Spleen (tissue), 11 donors: ENCODE measurements at regions not wholly inside any gene's neighbourhood (a gene's known extent, or its start where the extent isn't known, plus 50 kb on each side); places are given as distances from the start of the nearest gene placed in this dataset.
A peak's percentile ranks its signal among the peaks of the same experiment; 100 is the strongest.

Source experiments
- DNase-seq: peaks from one replicate; pipeline ENCODE4 v3.0.0-alpha.2; 2020
- H3K27ac ChIP-seq, 8 donors: fragments of 200-600 bp; sonication (generic) in 7 of 8; 1 replicate in 4 of 8; 2 replicates in 4 of 8; pipeline versions ENCODE4 v1.5.0 to v1.8.0; 2016 to 2021; ENCODE audit warnings: inconsistent platforms in 4 of 8, mild to moderate bottlenecking in 4 of 8, moderate library complexity in 1 of 8
- H3K27me3 ChIP-seq, 7 donors: fragments of 200-600 bp; sonication (generic) in 6 of 7; replicated peaks in 1 of 7; 1 replicate in 4 of 7; 2 replicates in 3 of 7; pipeline versions ENCODE4 v1.5.0 to v1.8.0; 2016 to 2021; ENCODE audit warnings: inconsistent platforms in 3 of 7, mild to moderate bottlenecking in 1 of 7
- H3K36me3 ChIP-seq, 6 donors: fragments of 200-600 bp; sonication (generic) in 5 of 6; 1 replicate in 4 of 6; 2 replicates in 2 of 6; pipeline versions ENCODE4 v1.5.0 to v1.8.0; 2016 to 2021; ENCODE audit warnings: inconsistent platforms in 2 of 6
- H3K4me1 ChIP-seq, 6 donors: fragments of 200-600 bp; sonication (generic) in 5 of 6; 1 replicate in 3 of 6; 2 replicates in 3 of 6; pipeline versions ENCODE4 v1.5.0 to v1.8.0; 2016 to 2021; ENCODE audit warnings: inconsistent platforms in 3 of 6
- H3K4me3 ChIP-seq, 8 donors: fragments of 200-600 bp; sonication (generic) in 7 of 8; 1 replicate in 4 of 8; 2 replicates in 4 of 8; pipeline versions ENCODE4 v1.5.0 to v1.8.0; 2016 to 2021; ENCODE audit warnings: inconsistent platforms in 4 of 8, mild to moderate bottlenecking in 4 of 8, moderate library complexity in 2 of 8
- H3K9me3 ChIP-seq, 8 donors: fragments of 200-600 bp; sonication (generic) in 7 of 8; 1 replicate in 4 of 8; 2 replicates in 4 of 8; pipeline versions ENCODE4 v1.5.0 to v1.8.0; 2016 to 2021; ENCODE audit warnings: inconsistent platforms in 4 of 8
- CTCF ChIP-seq, 11 experiments: fragments of 200-600 bp in 7 of 11; fragments of 450-650 bp in 4 of 11; sonication (generic) in 4 of 11; IDR thresholded peaks in 8 of 11; conservative IDR thresholded peaks in 3 of 11; 1 replicate in 7 of 11; 2 replicates in 4 of 11; pipeline versions ENCODE4 v1.4.0 to v1.8.0; 2016 to 2021; ENCODE audit warnings: antibody characterized with exemption in 11 of 11, inconsistent platforms in 4 of 11, mild to moderate bottlenecking in 1 of 11
- POLR2A ChIP-seq, 3 donors: fragments of 450-650 bp; IDR thresholded peaks; one replicate each; pipeline ENCODE4 v1.5.1; 2017; ENCODE audit warnings: antibody characterized with exemption in 3 of 3, mild to moderate bottlenecking in 1 of 3
- POLR2AphosphoS5 ChIP-seq, 3 donors: sonication (generic); formaldehyde crosslinking; IDR thresholded peaks; one replicate each; pipeline ENCODE4 v1.5.1; 2017; ENCODE audit warnings: antibody characterized with exemption in 3 of 3
- WGBS, 5 donors: extraction: QIAGEN DNeasy Blood & Tissue Kit in 3 of 5; methylation state at CpG; one replicate each; pipeline versions ENCODE4 v1.1.5 to v1.1.7; 2013 to 2018; 5-methylcytosine and 5-hydroxymethylcytosine counted together
- intact Hi-C: fragments of 100-400 bp; cut with DNase I; formaldehyde crosslinking; loops from one replicate; pipeline ENCODE4 v1.15.0; 2023; ENCODE audit warnings: low total_unique reads
- donor health status: healthy with polysubstance abuse.
- donor health status: DM: no; HTN: no; CAD: no; lungs with moderate emphysema.
- donor health status: DM: no; HTN: no; CAD: no.
- donor health status: Bipolar disorder and iron deficiency.
- donor health status: healthy.
- donor health status: DM: no; HTN: no; CAD: no.
- donor health status: DM: yes; HTN: yes; CAD: no.

GRCh38 chr12:116354950-116355783 lies 77.7 kb upstream of the MED13L start:
- WGBS, 5 donors = 59 to 80% (median 67%) methylated on average over 15 of the region's 15 CpGs
- TF ChIP-seq CTCF (IDR thresholded peaks at IDR 0.05 in 8 of 11, conservative IDR thresholded peaks at IDR 0.05 in 3 of 11) = no peak
- TF ChIP-seq POLR2A (IDR thresholded peaks at IDR 0.05) = no peak
- no peak for TF ChIP-seq POLR2AphosphoS5 (IDR thresholded peaks at IDR 0.05)

GRCh38 chr12:116358536-116358892 lies 81.0 kb upstream of the MED13L start:
- WGBS, 5 donors = 40 to 61% (median 52%) methylated on average over 3 of the region's 3 CpGs
- H3K36me3 ChIP-seq = no peaks in the 10 kb centered on the region
- intact Hi-C loops = no loop called here
- DNase-seq = no peak
- peak overlapping the region in 1 of 8 donors; percentile 46 for H3K4me3 ChIP-seq
- H3K27ac ChIP-seq = peak overlapping the region; percentile 57 to 84 (median 80)
- H3K9me3 ChIP-seq = no peaks in the 10 kb centered on the region
- no peak for TF ChIP-seq POLR2AphosphoS5 (IDR thresholded peaks at IDR 0.05)
- TF ChIP-seq CTCF (IDR thresholded peaks at IDR 0.05 in 8 of 11, conservative IDR thresholded peaks at IDR 0.05 in 3 of 11) = no peak
- no peak for TF ChIP-seq POLR2A (IDR thresholded peaks at IDR 0.05)
- no peaks in the 10 kb centered on the region for H3K27me3 ChIP-seq
- H3K4me1 ChIP-seq = peaks cover 15 to 35% (median 26%) of the 10 kb centered on the region in 6 donors

More at GRCh38 chr12:116354950-116355783, 77.7 kb upstream of the MED13L start:
- Histone ChIP-seq H3K27me3 (no peaks in the 10 kb centered on the region), H3K27ac (no peak overlapping the region), H3K9me3 (peaks cover 0 to 7% (median 0%) of the 10 kb centered on the region in 8 donors), H3K36me3 (no peaks in the 10 kb centered on the region), H3K4me3 (no peak overlapping the region), H3K4me1 (peaks cover 14 to 21% (median 16%) of the 10 kb centered on the region in 6 donors)
- intact Hi-C loops = no loop called here
- no peak for DNase-seq

DNA sequence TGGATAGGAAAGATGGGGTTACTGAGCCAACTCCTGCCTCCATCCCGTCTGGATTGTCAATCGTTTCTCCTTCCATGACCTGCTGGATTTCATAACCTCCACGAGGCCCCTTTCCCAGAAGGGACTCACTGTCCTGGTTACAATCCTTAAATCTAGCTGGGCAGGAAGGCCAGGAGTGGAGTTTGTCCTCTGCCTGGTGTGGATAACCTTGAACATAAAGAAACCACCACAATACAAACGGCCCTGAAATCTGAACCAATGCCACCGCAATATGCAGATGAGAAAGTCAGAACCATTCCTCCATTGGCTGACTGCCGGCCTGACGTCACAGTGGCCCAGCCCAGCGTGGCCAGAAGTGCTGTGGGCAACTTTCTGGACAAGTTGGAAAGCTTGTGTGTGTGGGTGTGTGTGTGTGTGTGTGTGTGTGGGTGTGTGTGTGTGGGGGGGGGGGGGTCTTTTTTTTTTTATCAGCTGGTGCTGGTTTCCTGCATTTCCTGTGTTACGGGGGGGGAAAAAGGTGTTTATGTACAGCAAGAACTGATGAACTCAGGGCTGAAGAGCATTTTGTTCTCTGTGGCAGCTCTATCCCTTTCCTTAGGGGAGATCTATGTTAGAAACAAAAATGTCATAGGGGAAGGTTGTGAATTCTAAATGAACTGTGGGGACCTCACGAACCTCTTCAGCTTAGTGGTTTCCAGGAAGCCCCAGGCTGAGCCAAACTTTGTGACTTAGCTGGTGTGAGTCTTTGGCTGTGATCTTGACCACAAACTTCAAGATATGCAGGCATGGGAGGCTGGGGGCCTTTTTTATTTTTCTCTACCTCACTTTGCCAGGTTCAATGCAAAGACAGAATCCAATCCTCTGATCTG lies 81.6 kb upstream of the MED13L start:
- peak; percentile 95 for DNase-seq
- Histone ChIP-seq H3K9me3 (no peaks in the 10 kb centered on the region), H3K36me3 (no peaks in the 10 kb centered on the region), H3K4me3 (peak overlapping the region in 4 of 8 donors; percentile 8 to 48 (median 10)), H3K27ac (peak overlapping the region; percentile 73 to 84 (median 82)), H3K27me3 (no peaks in the 10 kb centered on the region), H3K4me1 (peaks cover 15 to 35% (median 26%) of the 10 kb centered on the region in 6 donors)
- TF ChIP-seq POLR2AphosphoS5 (IDR thresholded peaks at IDR 0.05) = peak in 2 of 3 donors; percentile 67 to 70
- no peak for TF ChIP-seq CTCF (IDR thresholded peaks at IDR 0.05 in 8 of 11, conservative IDR thresholded peaks at IDR 0.05 in 3 of 11)
- no peak for TF ChIP-seq POLR2A (IDR thresholded peaks at IDR 0.05)
- intact Hi-C loops = no loop called here
- 4 to 13% (median 9%) methylated on average over 10 of the region's 10 CpGs for whole genome bisulfite sequencing, 5 donors
